ENCODE measurements at regions not wholly inside any gene's neighbourhood (a gene's known extent, or its start where the extent isn't known, plus 50 kb on each side); places are given as distances from the start of the nearest gene placed in this dataset.

DNA sequence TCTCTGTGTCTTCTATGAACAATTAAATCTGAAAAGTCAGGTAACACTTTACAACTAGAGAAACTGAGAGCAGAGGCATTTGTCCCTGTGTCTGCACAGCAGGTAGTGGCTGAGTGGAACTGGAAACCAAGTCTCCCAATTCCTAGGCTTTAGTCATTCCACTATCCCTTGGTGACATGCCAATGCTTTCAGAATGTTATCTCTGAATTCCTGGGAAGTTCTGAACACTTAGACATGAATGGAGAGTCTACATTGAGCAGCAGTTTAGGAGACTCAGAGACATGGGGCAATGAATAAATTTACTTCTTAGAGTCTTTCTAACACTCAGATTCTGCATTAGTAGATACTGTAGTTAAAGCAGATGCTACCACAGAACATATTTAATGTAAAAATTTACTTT is 94.8 kb upstream of the APC start:
- no peak for TF ChIP-seq GRHL2 (CRISPR knock-in tag; IDR thresholded peaks at IDR 0.05; ENCODE audit: insufficient replicate concordance, severe bottlenecking)
- no peak for TF ChIP-seq NFYB (CRISPR knock-in tag; conservative IDR thresholded peaks at IDR 0.05; ENCODE audit: low read depth)
- TF ChIP-seq NR1H2 (CRISPR knock-in tag; IDR thresholded peaks at IDR 0.05): no peak
- TF ChIP-seq, protein P1, sequence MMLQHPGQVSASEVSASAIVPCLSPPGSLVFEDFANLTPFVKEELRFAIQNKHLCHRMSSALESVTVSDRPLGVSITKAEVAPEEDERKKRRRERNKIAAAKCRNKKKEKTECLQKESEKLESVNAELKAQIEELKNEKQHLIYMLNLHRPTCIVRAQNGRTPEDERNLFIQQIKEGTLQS (CRISPR knock-in tag; conservative IDR thresholded peaks at IDR 0.05): no peak
- TF ChIP-seq, protein P2, sequence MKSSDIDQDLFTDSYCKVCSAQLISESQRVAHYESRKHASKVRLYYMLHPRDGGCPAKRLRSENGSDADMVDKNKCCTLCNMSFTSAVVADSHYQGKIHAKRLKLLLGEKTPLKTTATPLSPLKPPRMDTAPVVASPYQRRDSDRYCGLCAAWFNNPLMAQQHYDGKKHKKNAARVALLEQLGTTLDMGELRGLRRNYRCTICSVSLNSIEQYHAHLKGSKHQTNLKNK (CRISPR knock-in tag; IDR thresholded peaks at IDR 0.05): no peak
- TF ChIP-seq TEAD4 (CRISPR knock-in tag; IDR thresholded peaks at IDR 0.05): no peak
- TF ChIP-seq, protein P3, sequence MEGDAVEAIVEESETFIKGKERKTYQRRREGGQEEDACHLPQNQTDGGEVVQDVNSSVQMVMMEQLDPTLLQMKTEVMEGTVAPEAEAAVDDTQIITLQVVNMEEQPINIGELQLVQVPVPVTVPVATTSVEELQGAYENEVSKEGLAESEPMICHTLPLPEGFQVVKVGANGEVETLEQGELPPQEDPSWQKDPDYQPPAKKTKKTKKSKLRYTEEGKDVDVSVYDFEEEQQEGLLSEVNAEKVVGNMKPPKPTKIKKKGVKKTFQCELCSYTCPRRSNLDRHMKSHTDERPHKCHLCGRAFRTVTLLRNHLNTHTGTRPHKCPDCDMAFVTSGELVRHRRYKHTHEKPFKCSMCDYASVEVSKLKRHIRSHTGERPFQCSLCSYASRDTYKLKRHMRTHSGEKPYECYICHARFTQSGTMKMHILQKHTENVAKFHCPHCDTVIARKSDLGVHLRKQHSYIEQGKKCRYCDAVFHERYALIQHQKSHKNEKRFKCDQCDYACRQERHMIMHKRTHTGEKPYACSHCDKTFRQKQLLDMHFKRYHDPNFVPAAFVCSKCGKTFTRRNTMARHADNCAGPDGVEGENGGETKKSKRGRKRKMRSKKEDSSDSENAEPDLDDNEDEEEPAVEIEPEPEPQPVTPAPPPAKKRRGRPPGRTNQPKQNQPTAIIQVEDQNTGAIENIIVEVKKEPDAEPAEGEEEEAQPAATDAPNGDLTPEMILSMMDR (IDR thresholded peaks at IDR 0.05): no peak
- no peak for TF ChIP-seq SOX15 (CRISPR knock-in tag; IDR thresholded peaks at IDR 0.05)
- Mint-ChIP-seq H3K4me3 (no peak overlapping the region), H3K4me1 (peaks cover 7% of the 10 kb centered on the region), H3K27ac (no peak overlapping the region), H3K36me3 (no peaks in the 10 kb centered on the region), H3K27me3 (ENCODE audit: low read depth) (no peaks in the 10 kb centered on the region), H3K9me3 (no peaks in the 10 kb centered on the region)
- ATAC-seq: no peak
- CTCF ChIA-PET: no interaction called here
- DNase-seq (ENCODE audit: low spot score): no peak
- POLR2A ChIA-PET: no interaction called here

DNA sequence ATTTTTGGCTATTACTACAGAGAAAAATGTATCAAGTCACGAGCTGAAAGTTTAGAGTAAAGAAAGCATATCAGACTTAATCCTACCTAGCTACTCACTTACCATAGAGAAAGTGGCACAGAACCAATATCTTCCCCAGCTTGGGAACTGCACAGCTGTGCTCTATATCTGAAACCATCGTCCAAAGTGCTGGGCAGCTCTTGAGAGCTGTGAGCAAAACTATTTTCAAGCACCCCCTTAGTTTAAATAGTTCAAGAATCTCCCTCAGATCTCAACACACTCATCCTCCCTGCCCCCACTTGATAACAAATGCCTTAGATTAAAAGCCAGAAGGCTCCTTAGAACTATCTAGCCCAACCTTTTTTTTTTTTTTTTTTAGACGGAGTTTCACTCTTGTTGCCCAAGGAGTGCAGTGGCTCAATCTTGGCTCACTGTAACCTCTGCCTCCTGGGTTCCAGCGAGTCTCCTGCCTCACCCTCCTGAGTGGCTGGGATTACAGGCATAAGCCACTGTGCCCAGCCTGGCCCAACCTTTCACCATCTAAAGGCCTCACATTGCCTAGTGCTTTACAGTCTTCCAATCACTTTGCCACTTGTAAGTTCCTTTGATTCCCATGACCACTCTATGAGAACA is 94.2 kb upstream of the APC start:
- ATAC-seq (no peak), DNase-seq (ENCODE audit: low spot score) (no peak)
- CTCF ChIA-PET: no interaction called here
- H3K4me1 Mint-ChIP-seq: peaks cover 11% of the 10 kb centered on the region
- H3K36me3 Mint-ChIP-seq: no peaks in the 10 kb centered on the region
- TF ChIP-seq, protein P4, sequence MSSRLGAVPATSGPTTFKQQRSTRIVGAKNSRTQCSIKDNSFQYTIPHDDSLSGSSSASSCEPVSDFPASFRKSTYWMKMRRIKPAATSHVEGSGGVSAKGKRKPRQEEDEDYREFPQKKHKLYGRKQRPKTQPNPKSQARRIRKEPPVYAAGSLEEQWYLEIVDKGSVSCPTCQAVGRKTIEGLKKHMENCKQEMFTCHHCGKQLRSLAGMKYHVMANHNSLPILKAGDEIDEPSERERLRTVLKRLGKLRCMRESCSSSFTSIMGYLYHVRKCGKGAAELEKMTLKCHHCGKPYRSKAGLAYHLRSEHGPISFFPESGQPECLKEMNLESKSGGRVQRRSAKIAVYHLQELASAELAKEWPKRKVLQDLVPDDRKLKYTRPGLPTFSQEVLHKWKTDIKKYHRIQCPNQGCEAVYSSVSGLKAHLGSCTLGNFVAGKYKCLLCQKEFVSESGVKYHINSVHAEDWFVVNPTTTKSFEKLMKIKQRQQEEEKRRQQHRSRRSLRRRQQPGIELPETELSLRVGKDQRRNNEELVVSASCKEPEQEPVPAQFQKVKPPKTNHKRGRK (CRISPR knock-in tag; IDR thresholded peaks at IDR 0.05; ENCODE audit: borderline replicate concordance): no peak
- TF ChIP-seq OVOL2 (CRISPR knock-in tag; IDR thresholded peaks at IDR 0.05; ENCODE audit: borderline replicate concordance): no peak
- TF ChIP-seq, protein P5, sequence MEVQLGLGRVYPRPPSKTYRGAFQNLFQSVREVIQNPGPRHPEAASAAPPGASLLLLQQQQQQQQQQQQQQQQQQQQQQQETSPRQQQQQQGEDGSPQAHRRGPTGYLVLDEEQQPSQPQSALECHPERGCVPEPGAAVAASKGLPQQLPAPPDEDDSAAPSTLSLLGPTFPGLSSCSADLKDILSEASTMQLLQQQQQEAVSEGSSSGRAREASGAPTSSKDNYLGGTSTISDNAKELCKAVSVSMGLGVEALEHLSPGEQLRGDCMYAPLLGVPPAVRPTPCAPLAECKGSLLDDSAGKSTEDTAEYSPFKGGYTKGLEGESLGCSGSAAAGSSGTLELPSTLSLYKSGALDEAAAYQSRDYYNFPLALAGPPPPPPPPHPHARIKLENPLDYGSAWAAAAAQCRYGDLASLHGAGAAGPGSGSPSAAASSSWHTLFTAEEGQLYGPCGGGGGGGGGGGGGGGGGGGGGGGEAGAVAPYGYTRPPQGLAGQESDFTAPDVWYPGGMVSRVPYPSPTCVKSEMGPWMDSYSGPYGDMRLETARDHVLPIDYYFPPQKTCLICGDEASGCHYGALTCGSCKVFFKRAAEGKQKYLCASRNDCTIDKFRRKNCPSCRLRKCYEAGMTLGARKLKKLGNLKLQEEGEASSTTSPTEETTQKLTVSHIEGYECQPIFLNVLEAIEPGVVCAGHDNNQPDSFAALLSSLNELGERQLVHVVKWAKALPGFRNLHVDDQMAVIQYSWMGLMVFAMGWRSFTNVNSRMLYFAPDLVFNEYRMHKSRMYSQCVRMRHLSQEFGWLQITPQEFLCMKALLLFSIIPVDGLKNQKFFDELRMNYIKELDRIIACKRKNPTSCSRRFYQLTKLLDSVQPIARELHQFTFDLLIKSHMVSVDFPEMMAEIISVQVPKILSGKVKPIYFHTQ (CRISPR knock-in tag; IDR thresholded peaks at IDR 0.05): no peak
- no peak for TF ChIP-seq GRHL2 (CRISPR knock-in tag; IDR thresholded peaks at IDR 0.05; ENCODE audit: insufficient replicate concordance, severe bottlenecking)
- TF ChIP-seq MYBL2 (CRISPR knock-in tag; IDR thresholded peaks at IDR 0.05): no peak
- no peak for TF ChIP-seq CREM (CRISPR knock-in tag; IDR thresholded peaks at IDR 0.05)
- TF ChIP-seq GABPB1 (CRISPR knock-in tag; IDR thresholded peaks at IDR 0.05): no peak
- TF ChIP-seq ETV6 (CRISPR knock-in tag; IDR thresholded peaks at IDR 0.05): no peak
- no peaks in the 10 kb centered on the region for H3K27me3 Mint-ChIP-seq (ENCODE audit: low read depth)
- POLR2A ChIA-PET: no interaction called here
- H3K27ac Mint-ChIP-seq: no peak overlapping the region
- no peak overlapping the region for H3K4me3 Mint-ChIP-seq
- H3K9me3 Mint-ChIP-seq: peaks cover 5% of the 10 kb centered on the region; the same call in 1 of the 2 replicates

All from WTC11 (cell line).